K562 (cell line): ENCODE measurements at regions not wholly inside any gene's neighbourhood (a gene's known extent, or its start where the extent isn't known, plus 50 kb on each side); places are given as distances from the start of the nearest gene placed in this dataset.

Source experiments
- ARNT ChIP-seq, 2 experiments: fragments of 450-650 bp; IDR thresholded peaks; 2 replicates each; pipeline ENCODE4 v1.6.1; 2016; ENCODE audit warnings: mild to moderate bottlenecking in 1 of 2
- HDAC8 ChIP-seq: fragments of 450-650 bp; IDR thresholded peaks from 2 replicates; pipeline ENCODE4 v1.6.1; 2016; ENCODE audit warnings: mild to moderate bottlenecking, missing genetic modification characterization, moderate library complexity, missing compliant biosample characterization
- JUNB ChIP-seq: fragments of 450-650 bp; formaldehyde crosslinking; conservative IDR thresholded peaks from 2 replicates; pipeline ENCODE4 v1.4.0; 2020; ENCODE audit warnings: mild to moderate bottlenecking
- NR0B1 ChIP-seq: fragments of 450-650 bp; IDR thresholded peaks from one replicate; pipeline ENCODE4 v1.6.1; 2018; ENCODE audit warnings: mild to moderate bottlenecking, moderate library complexity; ENCODE audit not compliant: partially characterized antibody
- RCOR1 ChIP-seq, 2 experiments: IDR thresholded peaks; 2 replicates each; pipeline ENCODE4 v1.6.1; 2012; ENCODE audit warnings: low read depth in 2 of 2, low read length in 2 of 2, borderline replicate concordance in 1 of 2, improper control_type of control experiment in 1 of 2
- ZNF277 ChIP-seq: fragments of 250-450 bp; sonication (Bioruptor Pico); IDR thresholded peaks from 2 replicates; pipeline ENCODE4 v1.8.0; 2022; ENCODE audit warnings: inconsistent platforms, mild to moderate bottlenecking, moderate library complexity, borderline replicate concordance
- ZNF354B ChIP-seq: fragments of 250-450 bp; sonication (Bioruptor Pico); IDR thresholded peaks from 2 replicates; pipeline ENCODE4 v1.4.0; 2020
- TF ChIP-seq, protein P1 (sequence below): fragments of 150-350 bp; conservative IDR thresholded peaks from 2 replicates; pipeline ENCODE4 v1.6.1; 2014; ENCODE audit warnings: low read length
- TF ChIP-seq, protein P2 (sequence below): fragments of 250-450 bp; sonication (Bioruptor Pico); IDR thresholded peaks from 2 replicates; pipeline ENCODE4 v1.8.0; 2021; ENCODE audit warnings: borderline replicate concordance, mild to moderate bottlenecking, moderate library complexity; ENCODE audit not compliant: poor library complexity, severe bottlenecking

DNA sequence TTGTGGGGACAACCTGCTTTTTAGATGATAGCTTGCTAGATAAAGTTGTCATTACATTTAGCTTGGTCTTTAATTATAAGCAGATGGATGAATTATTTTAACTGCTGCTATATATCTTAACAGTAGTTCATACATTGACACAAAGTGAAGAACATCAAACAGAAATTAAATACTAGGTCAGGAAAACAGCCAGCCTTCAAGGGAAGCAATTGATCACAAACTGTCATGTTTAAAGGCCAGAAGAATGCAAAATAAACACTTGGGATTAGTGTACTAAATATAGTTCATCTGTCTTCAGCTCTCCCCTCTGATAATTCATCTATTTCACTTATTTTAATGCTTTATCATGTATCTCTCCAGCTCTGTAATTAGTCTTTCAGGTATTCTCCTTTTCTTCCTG lies 225.1 kb upstream of the FERMT1 start (continued):
- TF ChIP-seq ZNF277 (no peak), NR0B1 (no peak), RCOR1 (IDR thresholded peaks at IDR 0.05; ENCODE audit: borderline replicate concordance in 1 of 2, low read depth in 2 of 2, low read length in 2 of 2) (no peak), ARNT (IDR thresholded peaks at IDR 0.05) (no peak), HDAC8 (tag) (no peak), JUNB (CRISPR knock-in tag) (no peak), ZNF354B (CRISPR knock-in tag) (no peak)
- TF ChIP-seq, protein P1, sequence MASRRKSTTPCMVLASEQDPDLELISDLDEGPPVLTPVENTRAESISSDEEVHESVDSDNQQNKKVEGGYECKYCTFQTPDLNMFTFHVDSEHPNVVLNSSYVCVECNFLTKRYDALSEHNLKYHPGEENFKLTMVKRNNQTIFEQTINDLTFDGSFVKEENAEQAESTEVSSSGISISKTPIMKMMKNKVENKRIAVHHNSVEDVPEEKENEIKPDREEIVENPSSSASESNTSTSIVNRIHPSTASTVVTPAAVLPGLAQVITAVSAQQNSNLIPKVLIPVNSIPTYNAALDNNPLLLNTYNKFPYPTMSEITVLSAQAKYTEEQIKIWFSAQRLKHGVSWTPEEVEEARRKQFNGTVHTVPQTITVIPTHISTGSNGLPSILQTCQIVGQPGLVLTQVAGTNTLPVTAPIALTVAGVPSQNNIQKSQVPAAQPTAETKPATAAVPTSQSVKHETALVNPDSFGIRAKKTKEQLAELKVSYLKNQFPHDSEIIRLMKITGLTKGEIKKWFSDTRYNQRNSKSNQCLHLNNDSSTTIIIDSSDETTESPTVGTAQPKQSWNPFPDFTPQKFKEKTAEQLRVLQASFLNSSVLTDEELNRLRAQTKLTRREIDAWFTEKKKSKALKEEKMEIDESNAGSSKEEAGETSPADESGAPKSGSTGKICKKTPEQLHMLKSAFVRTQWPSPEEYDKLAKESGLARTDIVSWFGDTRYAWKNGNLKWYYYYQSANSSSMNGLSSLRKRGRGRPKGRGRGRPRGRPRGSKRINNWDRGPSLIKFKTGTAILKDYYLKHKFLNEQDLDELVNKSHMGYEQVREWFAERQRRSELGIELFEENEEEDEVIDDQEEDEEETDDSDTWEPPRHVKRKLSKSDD: no peak
- TF ChIP-seq, protein P2, sequence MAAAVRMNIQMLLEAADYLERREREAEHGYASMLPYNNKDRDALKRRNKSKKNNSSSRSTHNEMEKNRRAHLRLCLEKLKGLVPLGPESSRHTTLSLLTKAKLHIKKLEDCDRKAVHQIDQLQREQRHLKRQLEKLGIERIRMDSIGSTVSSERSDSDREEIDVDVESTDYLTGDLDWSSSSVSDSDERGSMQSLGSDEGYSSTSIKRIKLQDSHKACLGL (CRISPR knock-in tag): no peak
- TF ChIP-seq, all 486 proteins: peak for 0
